GM19395 (cell line): ENCODE measurements at regions not wholly inside any gene's neighbourhood (a gene's known extent, or its start where the extent isn't known, plus 50 kb on each side); places are given as distances from the start of the nearest gene placed in this dataset.

Experiments
- ATAC-seq: cut with Tn5 transposase; IDR thresholded peaks from one replicate; pipeline ENCODE4 v1.9.1; 2021; ENCODE audit warnings: mild to moderate bottlenecking, moderate library complexity; ENCODE audit not compliant: unreplicated experiment

GRCh38 chr17:79377230-79377786, 233.5 kb downstream of the RBFOX3 start:
- no peak for ATAC-seq

GRCh38 chr17:79374807-79375206, 236.0 kb downstream of the RBFOX3 start:
- ATAC-seq = no peak

GRCh38 chr17:79374087-79374689, 236.7 kb downstream of the RBFOX3 start:
- ATAC-seq = no peak

- no peak for ATAC-seq
These were observed 238.2 kb downstream of the RBFOX3 start for GRCh38 chr17:79372470-79373238.

- no peak for ATAC-seq
These were observed 238.9 kb downstream of the RBFOX3 start for GRCh38 chr17:79371984-79372383.

GRCh38 chr17:79370594-79370993, 240.3 kb downstream of the RBFOX3 start:
- ATAC-seq = no peak

- no peak for ATAC-seq
These were observed 240.7 kb downstream of the RBFOX3 start for GRCh38 chr17:79370126-79370525.

GRCh38 chr17:79369532-79369931, 241.3 kb downstream of the RBFOX3 start:
- no peak for ATAC-seq

GRCh38 chr17:79369001-79369400, 241.8 kb downstream of the RBFOX3 start:
- ATAC-seq = no peak

- no peak for ATAC-seq
These were observed 242.3 kb downstream of the RBFOX3 start for GRCh38 chr17:79368521-79368920.

- ATAC-seq = no peak
These were observed 243.8 kb downstream of the RBFOX3 start for GRCh38 chr17:79366988-79367571.

GRCh38 chr17:79365836-79366770, 244.7 kb downstream of the RBFOX3 start:
- no peak for ATAC-seq

GRCh38 chr17:79365351-79365750, 245.5 kb downstream of the RBFOX3 start:
- no peak for ATAC-seq

GRCh38 chr17:79364315-79365094, 246.3 kb downstream of the RBFOX3 start:
- ATAC-seq = no peak

- no peak for ATAC-seq
These were observed 247.1 kb downstream of the RBFOX3 start for GRCh38 chr17:79363552-79364275.

- ATAC-seq = no peak
These were observed 248.0 kb downstream of the RBFOX3 start for GRCh38 chr17:79362772-79363305.

- ATAC-seq = no peak
These were observed 248.7 kb downstream of the RBFOX3 start for GRCh38 chr17:79361873-79362771.

GRCh38 chr17:79361221-79361734, 249.6 kb downstream of the RBFOX3 start:
- ATAC-seq = no peak
